Astrocyte of the spinal cord (primary cell): ENCODE measurements at regions not wholly inside any gene's neighbourhood (a gene's known extent, or its start where the extent isn't known, plus 50 kb on each side); places are given as distances from the start of the nearest gene placed in this dataset.

Experiments used
- DNase-seq: peaks from one replicate; pipeline ENCODE4 v3.0.0; 2011; ENCODE audit warnings: low read depth, low spot score
- H3K4me3 ChIP-seq: 2 replicates; pipeline ENCODE4 v1.5.1; 2011; ENCODE audit warnings: low read depth, mild to moderate bottlenecking, low read length, moderate library complexity
- in situ Hi-C: cut with HindIII; loops from 2 replicates; pipeline ENCODE4 v1.10.0; 2017; ENCODE audit warnings: low sequenced_read_pairs
- TF ChIP-seq, protein P1 (sequence below): IDR thresholded peaks from 2 replicates; pipeline ENCODE4 v1.5.1; 2012; ENCODE audit warnings: low read depth, mild to moderate bottlenecking, low read length, inconsistent platforms

DNA sequence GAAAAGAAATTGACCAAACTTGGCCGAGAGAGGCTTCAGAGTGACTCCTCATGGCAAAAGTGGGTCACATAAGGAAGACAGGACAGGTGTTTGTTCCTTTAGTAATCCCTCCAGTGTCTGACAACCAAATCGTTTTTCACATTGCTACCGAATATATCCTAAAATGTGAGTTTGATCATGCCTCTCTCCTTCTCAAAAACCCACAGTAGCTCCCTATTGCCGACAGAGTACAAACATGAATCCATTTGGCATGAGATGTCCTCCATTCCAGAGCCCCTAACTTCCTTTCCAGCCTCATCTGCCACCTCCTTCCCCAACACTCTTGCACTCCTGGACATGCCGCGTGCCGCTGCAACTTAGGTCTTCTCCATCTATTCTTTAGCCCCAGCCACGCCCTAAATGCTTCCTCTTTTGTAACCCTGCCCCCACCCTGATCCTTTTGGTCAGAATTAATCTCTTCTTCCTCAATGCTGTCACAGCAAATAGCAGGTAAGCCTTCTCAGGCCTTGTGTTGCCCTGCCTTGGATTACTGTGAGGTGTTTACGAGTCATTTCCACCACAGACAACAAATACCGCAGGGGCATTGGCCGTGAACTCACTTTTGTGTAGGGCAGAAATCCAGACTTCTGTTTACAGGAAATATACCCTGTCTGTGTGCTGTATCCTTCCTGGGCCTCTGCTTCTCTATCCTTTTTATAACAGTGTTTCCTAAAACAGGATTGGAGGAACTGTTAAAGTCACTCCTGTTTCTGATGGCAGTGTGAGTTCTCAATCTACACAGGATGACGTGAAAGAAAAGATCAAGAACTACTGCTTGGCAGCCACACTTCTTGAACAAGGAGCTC, 66.0 kb upstream of the FTH1 start:
- in situ Hi-C loops: no loop called here
- no peak overlapping the region for H3K4me3 ChIP-seq
- TF ChIP-seq, protein P1, sequence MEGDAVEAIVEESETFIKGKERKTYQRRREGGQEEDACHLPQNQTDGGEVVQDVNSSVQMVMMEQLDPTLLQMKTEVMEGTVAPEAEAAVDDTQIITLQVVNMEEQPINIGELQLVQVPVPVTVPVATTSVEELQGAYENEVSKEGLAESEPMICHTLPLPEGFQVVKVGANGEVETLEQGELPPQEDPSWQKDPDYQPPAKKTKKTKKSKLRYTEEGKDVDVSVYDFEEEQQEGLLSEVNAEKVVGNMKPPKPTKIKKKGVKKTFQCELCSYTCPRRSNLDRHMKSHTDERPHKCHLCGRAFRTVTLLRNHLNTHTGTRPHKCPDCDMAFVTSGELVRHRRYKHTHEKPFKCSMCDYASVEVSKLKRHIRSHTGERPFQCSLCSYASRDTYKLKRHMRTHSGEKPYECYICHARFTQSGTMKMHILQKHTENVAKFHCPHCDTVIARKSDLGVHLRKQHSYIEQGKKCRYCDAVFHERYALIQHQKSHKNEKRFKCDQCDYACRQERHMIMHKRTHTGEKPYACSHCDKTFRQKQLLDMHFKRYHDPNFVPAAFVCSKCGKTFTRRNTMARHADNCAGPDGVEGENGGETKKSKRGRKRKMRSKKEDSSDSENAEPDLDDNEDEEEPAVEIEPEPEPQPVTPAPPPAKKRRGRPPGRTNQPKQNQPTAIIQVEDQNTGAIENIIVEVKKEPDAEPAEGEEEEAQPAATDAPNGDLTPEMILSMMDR: no peak
- no peak for DNase-seq

DNA sequence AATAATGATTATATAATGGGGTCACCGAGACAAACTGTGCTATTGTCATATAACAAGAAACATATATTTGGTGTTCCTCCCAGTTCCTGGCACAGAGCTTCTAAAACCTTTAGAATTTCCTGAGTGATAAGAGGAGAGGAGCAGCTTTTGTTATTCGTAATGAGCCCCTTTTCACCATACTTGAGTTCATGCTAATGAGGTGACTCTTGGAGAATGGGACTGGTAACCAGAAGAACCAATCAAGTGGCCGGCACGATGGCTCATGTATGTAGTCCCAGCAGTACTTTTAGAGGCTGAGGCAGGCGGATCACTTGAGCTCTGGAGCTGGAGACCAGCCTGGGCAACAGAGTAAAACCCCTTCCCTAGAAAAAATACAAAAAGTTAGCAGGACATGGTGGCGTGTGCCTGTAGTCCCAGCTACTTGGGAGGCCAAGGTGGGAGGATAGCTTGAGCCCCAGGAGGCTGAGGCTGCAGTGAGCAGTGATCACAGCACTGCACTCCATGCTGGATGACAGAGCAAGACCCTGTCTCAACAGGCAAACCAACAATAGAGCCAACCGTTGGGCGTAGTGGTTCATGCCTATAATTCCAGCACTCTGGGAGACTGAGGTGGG, 62.7 kb upstream of the FTH1 start:
- TF ChIP-seq, protein P1: no peak
- in situ Hi-C loops: no loop called here
- no peak for DNase-seq
- no peak overlapping the region for H3K4me3 ChIP-seq

DNA sequence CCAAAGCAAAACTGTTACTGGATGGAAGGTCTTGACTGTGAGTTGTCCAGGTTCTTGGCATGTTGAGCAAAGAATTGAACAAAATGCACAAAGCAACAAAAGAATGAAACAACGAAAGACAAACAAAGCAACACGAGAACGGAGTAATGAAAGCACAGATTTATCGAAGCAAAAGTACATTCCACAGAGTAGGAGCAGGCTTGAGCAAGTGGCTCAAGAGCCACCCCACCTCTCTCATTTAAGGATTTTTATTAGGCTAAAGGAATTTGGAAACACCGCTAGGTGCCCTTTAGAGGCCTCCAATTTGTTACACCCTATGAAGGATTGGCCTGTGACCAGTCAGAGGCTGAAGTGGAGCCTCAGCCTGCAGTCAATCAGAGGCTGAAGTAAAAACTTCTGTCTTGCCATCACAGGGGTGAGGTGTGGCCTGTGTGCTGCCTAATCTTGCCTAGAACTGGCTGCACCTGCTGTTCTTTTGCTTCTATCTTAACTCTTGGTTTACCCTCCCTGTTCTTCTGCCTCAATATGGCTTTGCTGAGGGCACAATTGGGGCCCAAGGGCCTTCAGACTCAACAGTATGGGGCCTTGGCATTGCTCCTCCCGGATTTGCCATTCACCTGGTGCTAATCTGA, 59.4 kb upstream of the FTH1 start:
- in situ Hi-C loops: no loop called here
- no peak for DNase-seq
- TF ChIP-seq, protein P1: no peak
- H3K4me3 ChIP-seq: no peak overlapping the region

DNA sequence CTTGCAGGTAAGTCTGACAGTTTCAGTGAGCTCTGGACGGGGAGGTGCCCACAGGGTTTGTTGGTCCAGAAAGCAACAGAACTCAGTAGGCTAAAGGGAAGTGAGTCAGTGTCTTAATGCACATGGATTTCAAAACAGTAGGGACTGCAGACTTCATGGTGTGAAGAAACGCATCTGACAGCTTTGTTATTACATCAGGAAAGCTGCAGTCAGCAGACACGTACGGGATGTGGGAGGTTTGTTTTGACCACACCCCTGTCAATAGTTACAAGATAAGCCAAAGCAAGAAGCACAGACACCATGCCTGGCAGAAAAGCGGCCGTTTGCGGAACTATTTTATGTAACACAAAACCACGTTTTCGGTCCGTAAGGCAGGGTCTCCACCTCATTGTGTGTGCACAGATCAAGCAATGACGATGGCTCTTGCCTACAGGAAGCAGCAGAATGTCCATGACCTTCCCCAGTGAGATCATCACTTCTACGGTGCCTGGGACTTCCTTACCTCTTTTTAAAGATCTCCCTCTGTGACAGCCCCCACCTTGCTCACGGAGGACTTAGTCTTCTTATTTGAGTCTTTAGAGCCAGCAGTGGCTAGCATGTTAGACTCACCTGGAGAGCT, 58.2 kb upstream of the FTH1 start:
- no peak overlapping the region for H3K4me3 ChIP-seq
- DNase-seq: peak; percentile 82
- in situ Hi-C loops: no loop called here
- TF ChIP-seq, protein P1: no peak

DNA sequence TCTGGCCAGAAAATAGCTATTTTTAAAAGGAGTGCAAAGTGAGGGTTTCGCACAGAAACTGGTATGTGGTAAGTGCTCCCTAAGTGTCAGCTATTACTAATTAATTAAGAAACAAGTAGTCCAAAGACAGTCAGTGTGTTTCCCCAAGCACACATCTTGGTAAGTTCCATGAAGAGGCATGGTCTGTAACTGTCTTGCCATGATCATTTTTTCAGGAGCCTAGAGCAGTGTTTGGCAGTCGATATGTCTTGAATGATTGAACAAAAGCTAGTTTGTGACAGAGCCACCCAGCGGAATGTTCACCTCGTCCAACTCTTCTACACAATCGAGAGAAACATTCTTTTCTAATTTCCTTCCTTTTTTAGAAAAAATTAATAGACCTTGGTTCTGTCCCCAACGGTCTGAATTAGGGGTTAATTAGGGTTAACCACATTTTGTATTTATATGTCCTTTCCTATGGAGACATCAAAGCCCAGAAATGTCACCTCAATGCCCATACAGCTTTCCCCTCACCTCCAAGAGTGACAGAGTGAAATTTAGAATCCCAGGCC, 57.6 kb upstream of the FTH1 start:
- in situ Hi-C loops: no loop called here
- DNase-seq: no peak
- TF ChIP-seq, protein P1: no peak
- no peak overlapping the region for H3K4me3 ChIP-seq

DNA sequence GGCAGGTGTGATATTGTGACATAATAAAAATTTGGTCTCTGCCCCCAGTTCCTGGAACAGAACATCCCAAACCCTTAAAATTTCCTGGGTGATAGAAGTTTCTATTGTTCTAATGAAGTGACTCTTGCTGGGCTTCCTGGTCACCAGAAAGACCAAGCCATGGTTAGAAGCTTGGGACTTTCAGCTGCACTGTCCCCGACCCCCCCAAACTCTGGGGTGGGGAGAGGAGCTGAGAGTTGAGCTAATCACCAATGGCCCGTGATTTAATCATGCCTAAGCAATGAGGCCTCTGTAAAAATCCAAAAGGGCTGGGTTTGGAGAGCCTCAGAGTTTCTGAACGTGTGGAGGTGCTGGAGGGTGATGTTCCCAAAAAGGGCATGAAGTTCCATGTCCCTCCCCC, 54.8 kb upstream of the FTH1 start:
- DNase-seq: no peak
- in situ Hi-C loops: no loop called here

More for the DNA sequence above, 54.8 kb upstream of the FTH1 start:
- TF ChIP-seq, protein P1: no peak
- no peak overlapping the region for H3K4me3 ChIP-seq
